Posterior cingulate gyrus (tissue), 11 donors: ENCODE measurements at regions not wholly inside any gene's neighbourhood (a gene's known extent, or its start where the extent isn't known, plus 50 kb on each side); places are given as distances from the start of the nearest gene placed in this dataset.

Experiments
- DNase-seq, 10 donors: peaks; one replicate each; pipeline versions ENCODE4 v3.0.0 to v3.0.0-alpha.2; 2020 to 2021; ENCODE audit warnings: mixed read lengths in 3 of 10
- intact Hi-C: fragments of 100-400 bp; cut with DNase I; formaldehyde crosslinking; loops from one replicate; pipeline ENCODE4 v1.15.1; 2023

- DNase-seq = no peak
These were observed 309.8 kb downstream of the SHANK2 start for GRCh38 chr11:70942593-70942992.

GRCh38 chr11:70944141-70944540 lies 308.2 kb downstream of the SHANK2 start:
- intact Hi-C loops = no loop called here
- no peak for DNase-seq

More at GRCh38 chr11:70942593-70942992, 309.8 kb downstream of the SHANK2 start:
- intact Hi-C loops = no loop called here

- DNase-seq = no peak
These were observed 307.7 kb downstream of the SHANK2 start for GRCh38 chr11:70944636-70945035.

DNA sequence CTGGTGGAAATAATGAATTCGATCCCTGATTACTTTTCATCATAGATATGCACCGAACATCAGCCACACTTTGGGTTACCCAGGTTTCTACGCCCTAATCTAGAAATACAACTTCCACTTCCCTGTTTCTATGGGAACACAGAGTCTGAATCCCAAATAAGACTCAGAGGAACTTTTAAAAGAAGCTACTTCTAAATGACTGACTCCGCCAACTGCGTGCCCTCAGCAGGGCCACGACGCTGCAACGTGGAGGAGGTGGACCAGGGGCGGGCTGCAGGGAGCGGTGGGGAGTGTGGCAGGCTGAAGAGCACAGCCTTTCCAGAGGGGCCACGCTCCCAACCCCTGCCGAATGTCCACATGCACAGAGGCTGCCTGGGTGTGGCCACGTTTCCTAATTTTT lies 304.0 kb downstream of the SHANK2 start:
- DNase-seq = no peak
- intact Hi-C loops = no loop called here

More at GRCh38 chr11:70944636-70945035, 307.7 kb downstream of the SHANK2 start:
- intact Hi-C loops = no loop called here

GRCh38 chr11:70948855-70949531 lies 303.4 kb downstream of the SHANK2 start:
- intact Hi-C loops = no loop called here
- no peak for DNase-seq

DNA sequence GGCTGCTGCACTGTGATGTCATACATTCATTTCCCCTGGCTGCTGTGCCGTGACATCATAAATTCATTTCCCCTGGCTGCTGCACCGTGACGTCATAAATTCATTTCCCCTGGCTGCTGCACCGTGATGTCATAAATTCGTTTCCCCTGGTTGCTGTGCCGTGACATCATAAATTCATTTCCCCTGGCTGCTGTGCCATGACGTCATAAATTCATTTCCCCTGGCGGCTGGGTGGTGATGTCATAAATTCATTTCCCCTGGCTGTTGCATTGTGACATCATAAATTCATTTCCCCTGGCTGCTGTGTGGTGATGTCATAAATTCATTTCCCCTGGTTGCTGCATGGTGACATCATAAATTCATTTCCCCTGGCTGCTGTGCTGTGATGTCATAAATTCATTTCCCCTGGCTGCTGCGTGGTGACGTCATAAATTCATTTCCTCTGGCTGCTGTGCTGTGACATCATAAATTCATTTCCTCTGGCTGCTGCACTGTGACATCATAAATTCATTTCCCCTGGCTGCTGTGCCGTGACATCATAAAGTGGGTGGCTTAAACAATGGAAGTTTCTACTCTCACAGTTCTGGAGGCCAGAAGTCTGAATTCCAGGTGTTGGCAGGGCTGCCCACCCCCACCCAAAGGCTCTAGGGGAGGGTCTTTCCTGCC lies 301.1 kb downstream of the SHANK2 start:
- no peak for DNase-seq
- intact Hi-C loops = no loop called here

DNA sequence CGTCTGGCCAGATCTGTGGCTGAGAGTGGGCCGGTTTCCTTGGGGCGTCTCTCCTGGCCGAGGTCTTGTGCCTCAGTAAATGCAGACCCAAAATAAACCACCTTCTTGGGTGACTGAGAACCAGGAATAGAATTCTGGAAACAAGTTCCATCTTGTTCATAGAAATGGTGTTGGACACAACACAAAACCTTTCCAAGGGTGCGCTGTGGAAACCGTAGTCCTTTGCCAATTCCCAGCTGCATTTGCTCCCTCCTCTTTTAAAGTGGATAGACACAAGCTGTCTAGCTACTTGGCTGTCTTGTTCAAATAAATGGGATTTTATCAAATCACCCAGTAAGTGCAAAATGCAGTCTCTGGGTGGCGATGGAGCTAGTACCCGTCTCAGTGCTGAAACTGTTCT lies 300.2 kb downstream of the SHANK2 start:
- DNase-seq = no peak
- intact Hi-C loops = no loop called here

DNA sequence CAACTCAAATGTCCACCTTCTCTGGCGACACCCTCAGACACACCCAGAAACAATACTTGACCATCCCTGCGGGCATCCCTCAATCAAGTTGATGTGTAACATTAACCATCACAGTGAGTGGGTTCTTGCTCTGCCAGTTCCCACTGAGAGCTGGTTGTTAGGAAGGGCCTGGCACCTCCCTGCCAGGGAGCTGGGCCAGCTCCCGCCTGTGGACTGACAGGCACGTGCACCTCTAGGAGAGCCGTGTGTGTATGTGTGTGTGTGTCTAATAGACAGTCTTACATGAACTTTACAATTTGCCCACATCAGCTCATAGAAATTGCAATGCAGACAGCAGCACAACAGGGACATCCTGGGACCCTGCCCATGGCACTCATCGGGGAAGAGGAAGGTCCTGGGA lies 298.7 kb downstream of the SHANK2 start:
- intact Hi-C loops = no loop called here
- no peak for DNase-seq

- DNase-seq = no peak
- intact Hi-C loops = no loop called here
These were observed 297.9 kb downstream of the SHANK2 start for GRCh38 chr11:70954471-70954870.
